ENCODE measurements at regions not wholly inside any gene's neighbourhood (a gene's known extent, or its start where the extent isn't known, plus 50 kb on each side); places are given as distances from the start of the nearest gene placed in this dataset.
"Not testable (repeated sequence)": the region's sequence is repeated elsewhere in the genome, so short reads cannot be mapped to it uniquely, and the experiment has no call there.

DNA sequence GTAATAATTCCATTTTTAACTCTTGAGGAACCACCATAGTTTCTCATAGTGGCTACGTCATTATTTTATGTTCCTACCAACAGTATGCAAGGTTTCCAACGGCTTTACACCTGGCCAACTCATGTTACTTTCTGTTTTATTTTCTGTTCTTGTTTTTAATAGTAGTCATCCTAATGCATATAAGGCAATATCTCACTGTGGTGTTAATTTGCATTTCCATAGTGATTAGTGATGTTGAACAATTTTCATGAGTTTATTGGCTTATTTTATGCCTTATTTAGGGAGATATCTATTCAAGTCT, 465.5 kb upstream of the KLF6 start:
- no peak for DNase-seq

- DNase-seq = no peak
Measured at GRCh38 chr10:4249841-4250586, 465.0 kb upstream of the KLF6 start.

- no peak for DNase-seq
Measured at GRCh38 chr10:4247379-4247778, 462.4 kb upstream of the KLF6 start.

DNA sequence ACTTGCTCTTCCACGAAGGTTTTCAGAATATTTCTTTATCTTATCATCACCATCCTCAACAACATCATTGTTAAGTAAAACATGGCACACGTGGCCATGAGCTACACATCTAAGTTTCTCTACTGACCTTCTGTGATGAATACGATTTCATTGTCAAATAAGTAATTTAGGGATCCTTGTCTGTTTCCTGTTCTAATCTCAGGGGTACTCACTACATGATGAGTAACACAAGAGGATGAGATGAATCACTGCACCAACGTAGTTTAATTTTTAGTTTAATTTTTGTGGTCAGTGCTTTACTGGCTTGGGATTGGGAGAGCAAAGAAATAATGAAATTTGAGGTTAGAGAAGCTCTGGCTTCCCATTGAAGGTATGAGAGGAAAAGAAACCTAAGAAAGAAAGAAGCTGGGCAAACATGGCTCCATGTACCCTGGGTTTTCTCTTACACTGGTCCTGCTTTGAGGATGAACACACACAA, 461.9 kb upstream of the KLF6 start:
- DNase-seq = no peak

DNA sequence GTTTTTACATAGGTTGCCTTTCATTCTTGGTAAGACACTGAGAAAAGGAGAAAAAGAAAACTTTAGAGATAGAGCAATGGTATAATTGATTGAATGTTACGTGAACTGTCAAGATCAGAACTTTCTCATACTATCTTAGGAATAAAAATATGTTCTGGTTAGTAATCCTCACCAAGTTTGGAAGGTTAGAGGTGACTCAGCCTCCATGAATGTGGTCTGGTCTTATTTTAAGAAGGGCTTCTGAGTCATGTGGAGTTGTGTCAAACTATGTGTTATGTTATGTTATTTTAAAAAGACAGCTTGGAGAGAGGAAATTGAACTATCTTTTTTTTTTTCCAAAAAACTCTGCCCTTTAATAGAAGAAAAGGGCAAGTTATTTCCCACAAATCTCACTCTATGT, 458.6 kb upstream of the KLF6 start:
- DNase-seq = no peak

DNA sequence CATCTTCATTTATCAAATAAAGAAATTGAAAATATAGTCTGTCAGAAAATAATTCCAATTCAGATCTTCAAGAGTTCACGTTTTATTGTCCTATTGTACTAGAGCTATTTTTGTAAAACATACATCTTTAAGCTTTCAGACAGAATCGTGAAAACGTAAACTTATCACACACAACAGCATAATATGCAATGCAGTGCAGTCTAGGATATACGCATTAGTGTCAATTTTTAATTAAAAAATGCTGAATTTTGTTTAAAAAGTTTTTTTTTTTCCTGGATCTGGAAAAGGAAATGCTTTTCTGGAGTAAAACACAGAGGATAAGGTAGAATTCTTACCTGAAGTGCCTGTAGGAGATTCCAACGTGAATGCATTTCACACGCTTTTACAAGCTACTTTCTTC, 458.2 kb upstream of the KLF6 start:
- DNase-seq = no peak

GRCh38 chr10:4242561-4243035, 457.6 kb upstream of the KLF6 start:
- no peak for DNase-seq

DNA sequence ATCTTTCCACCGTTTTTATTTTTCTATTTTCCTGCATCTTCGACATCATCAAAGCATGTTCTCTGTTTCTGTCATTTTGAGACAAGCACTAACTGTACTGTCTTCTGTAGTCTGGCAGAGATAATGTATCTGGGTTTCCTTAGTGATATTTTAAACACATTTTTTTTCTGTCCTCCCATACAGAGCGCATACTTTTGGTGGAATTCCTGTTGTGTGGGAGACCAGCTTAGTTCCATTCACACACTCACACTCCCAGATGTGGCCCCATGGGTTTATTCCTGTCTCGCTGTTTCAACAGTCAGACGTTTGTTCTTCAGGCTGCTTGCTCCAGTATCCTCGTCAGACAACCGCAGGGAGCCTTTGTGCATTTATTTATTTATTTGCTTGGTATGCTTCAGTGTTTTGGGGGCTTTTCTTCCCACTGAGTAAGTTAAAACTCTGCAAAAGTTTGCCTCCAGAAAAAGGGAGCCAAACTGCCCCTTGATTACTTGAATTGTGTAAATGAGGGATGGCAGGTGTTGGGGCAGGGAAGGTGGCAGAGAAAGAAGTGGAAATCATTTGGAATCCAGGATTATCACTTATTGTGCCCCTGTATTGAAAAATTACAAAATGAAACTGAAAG, 456.8 kb upstream of the KLF6 start:
- DNase-seq = no peak

DNA sequence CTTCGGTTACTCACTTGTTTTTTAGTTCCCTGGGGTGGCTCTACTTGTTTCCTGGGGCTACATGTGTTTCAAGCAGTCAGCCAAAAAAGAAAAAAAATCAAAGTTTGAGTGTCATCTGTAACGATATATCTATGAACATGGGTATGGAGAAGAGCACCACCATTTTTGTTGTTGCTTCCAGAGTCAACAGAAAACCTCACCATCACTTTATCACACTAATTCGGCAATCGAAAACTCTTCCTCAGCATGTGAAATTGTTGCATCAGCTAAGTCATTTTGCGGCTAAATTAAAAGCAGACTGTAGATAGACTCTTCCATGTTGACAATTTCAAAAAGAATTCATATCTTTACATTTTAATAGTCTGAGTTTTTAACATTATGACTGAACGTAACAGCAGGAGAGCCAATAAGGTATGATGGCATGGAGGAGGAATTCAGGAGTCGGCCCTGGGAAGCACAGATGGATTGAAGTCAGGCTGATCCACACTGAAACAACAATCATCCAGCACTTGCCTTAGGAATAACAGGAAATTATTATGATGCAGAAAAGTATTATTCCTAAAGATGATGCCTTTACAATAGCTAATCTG, 455.7 kb upstream of the KLF6 start:
- DNase-seq = no peak

DNA sequence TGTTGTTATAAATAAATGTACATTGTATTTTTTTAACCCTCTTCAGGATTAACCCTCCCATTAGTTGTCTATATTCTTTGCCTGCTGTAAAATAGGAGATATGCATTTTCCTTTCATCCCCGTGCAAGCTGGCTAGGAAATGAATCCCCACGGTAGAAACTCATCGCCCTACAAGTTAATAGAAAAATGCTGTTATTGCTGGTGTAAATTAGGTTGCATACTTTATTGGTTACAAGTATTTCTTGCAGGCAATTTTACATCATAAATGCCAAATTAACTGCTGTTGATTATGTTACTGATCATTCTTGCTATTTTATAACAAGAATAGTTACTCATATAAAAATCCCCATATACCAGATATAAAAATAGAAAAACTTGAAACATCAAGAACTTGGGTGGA, 454.2 kb upstream of the KLF6 start:
- DNase-seq = no peak

GRCh38 chr10:4236905-4237304, 451.9 kb upstream of the KLF6 start:
- not testable (repeated sequence) for DNase-seq

GRCh38 chr10:4234661-4235060, 449.7 kb upstream of the KLF6 start:
- no peak for DNase-seq

DNA sequence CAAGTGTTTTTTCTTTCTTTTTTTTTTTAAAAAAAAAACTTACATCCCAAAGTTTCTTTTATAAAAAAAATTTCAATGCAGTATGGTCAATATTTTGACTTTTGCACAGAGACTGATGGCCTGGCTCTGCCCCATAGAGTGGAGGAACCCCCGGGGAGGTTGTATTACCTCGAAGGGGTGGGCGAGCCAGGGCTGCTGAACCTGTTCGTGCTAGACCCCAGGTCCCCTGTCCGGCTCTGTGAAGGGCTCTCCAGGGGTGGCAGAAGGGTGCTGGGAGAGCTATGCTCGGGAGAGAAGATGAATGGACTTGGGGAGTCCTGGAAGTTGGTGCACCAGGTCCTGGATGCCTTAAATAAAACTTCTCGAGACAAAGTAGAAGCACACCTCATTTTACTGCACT, 446.4 kb upstream of the KLF6 start:
- DNase-seq = no peak

- DNase-seq = no peak
Measured at GRCh38 chr10:4230036-4230435, 445.0 kb upstream of the KLF6 start.

DNA sequence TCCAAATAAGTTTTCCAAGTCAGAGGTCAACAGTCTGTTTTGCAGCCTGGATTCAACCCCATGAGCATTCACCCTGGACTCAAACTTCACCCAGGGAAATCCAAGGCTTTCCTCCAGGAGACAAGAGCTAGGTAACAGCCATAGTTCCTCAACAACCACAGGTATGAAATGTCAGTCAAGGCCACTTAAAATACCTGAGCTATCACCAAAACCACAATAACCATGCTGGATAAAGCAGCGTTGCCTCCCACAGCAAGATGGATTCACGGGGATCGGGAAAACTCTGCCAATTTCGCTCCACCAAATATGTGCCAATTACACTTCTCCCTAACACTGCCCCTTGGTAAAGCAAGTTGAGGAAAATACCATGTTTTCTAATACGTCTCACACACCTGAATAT, 444.1 kb upstream of the KLF6 start:
- no peak for DNase-seq

GRCh38 chr10:4227586-4227985, 442.6 kb upstream of the KLF6 start:
- no peak for DNase-seq

GRCh38 chr10:4226941-4227540, 442.0 kb upstream of the KLF6 start:
- DNase-seq = no peak

- DNase-seq = no peak
Measured at GRCh38 chr10:4224178-4224577, 439.2 kb upstream of the KLF6 start.

DNA sequence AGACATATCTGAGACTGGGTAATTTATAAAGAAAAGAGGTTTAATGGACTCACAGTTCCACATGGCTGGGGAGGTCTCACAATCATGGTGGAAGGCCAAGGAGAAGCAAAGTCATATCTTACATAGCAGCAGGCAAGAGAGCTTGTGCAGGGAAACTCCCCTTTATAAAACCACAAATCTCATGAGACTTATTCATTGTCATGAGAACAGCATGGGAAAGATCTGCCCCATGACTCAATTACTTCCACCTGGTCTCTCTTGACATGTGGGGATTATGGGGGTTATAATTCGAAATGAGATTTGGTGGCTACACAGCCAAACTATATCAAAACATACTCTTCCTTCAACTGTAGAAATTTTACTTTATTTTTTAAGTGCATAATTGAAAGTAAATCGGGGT, 436.3 kb upstream of the KLF6 start:
- DNase-seq = not testable (repeated sequence)

- DNase-seq = no peak
Measured at GRCh38 chr10:4219901-4220300, 434.9 kb upstream of the KLF6 start.

- DNase-seq = no peak
Measured at GRCh38 chr10:4217653-4218052, 432.6 kb upstream of the KLF6 start.

DNA sequence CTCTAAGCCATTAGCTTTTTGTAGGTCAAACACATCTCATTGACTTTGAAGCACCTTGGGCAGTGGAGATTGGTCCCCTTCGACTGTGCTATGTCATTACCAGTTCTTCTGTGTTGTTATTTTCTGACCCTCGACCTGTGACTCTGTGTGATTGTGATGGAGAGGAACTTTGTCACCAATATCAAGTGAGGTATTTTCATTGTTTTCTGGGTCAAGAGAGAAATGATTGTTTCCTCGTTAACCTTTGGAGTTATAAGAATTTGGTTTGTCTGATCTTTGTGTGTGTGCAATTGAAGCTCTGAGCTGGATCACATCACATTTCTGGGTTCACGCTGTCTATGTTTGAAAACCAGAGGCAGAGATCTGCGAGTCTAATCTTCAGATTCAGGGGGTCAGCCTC, 432.2 kb upstream of the KLF6 start:
- no peak for DNase-seq

- DNase-seq = no peak
Measured at GRCh38 chr10:4216726-4217125, 431.7 kb upstream of the KLF6 start.

DNA sequence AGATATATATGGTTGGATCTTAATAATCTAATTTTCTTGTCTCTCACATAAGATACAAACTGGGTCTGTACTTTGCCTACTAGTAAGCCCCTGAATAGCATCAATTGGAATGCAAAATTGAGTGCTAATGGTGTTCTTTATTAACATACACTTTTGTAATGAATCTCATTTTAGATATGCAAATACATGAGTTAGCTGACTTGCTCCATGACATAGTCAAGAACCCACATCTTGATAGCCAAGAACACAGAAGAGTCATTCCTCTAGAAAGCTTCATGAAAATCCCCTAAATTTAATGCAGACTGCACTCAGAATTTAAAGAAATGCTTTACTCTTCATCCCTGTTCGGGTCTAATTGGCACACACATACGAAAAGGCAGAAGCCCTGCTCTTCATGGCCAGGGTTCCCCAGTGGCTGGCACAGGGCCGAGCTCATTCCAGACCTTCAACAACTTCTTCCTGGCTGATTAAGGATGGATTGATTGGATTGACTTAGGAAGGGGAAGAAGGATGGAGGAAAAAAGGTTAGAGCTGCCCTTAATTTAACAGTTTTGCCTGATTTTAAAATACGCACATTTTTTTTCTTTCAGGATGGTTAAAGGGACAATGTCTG, 431.1 kb upstream of the KLF6 start:
- no peak for DNase-seq

Data from NCI-H446 treated with DMSO at 0.1 percent for 48 hours (cell line).